Endodermal cell (in vitro differentiated cells): ENCODE measurements at regions not wholly inside any gene's neighbourhood (a gene's known extent, or its start where the extent isn't known, plus 50 kb on each side); places are given as distances from the start of the nearest gene placed in this dataset.

ENCODE experiments used
- DNase-seq: peaks from one replicate; pipeline ENCODE4 v3.0.0-alpha.2; 2017
- H3K27ac ChIP-seq: 2 replicates; pipeline ENCODE4 v1.5.1; 2013; ENCODE audit warnings: mild to moderate bottlenecking, low read depth, low read length, moderate library complexity
- H3K27me3 ChIP-seq: 2 replicates; pipeline ENCODE4 v1.6.1; 2013; ENCODE audit warnings: mild to moderate bottlenecking, low read length, moderate library complexity; ENCODE audit not compliant: insufficient read depth, control insufficient read depth, poor library complexity, severe bottlenecking
- H3K36me3 ChIP-seq: 2 replicates; pipeline ENCODE4 v1.7.0; 2013; ENCODE audit warnings: mild to moderate bottlenecking, low read length, moderate library complexity; ENCODE audit not compliant: control insufficient read depth, insufficient read depth
- H3K4me1 ChIP-seq: one replicate; pipeline ENCODE4 v1.7.0; 2013; ENCODE audit warnings: low read length; ENCODE audit not compliant: control insufficient read depth, insufficient read depth
- H3K4me3 ChIP-seq: 2 replicates; pipeline ENCODE4 v1.5.1; 2013; ENCODE audit warnings: mild to moderate bottlenecking, low read length, moderate library complexity
- H3K9ac ChIP-seq: 2 replicates; pipeline ENCODE4 v1.6.1; 2013; ENCODE audit warnings: mild to moderate bottlenecking, low read length, moderate library complexity; ENCODE audit not compliant: poor library complexity, severe bottlenecking; ENCODE audit errors: extremely low read depth
- H3K9me3 ChIP-seq: 2 replicates; pipeline ENCODE4 v1.6.1; 2013; ENCODE audit warnings: mild to moderate bottlenecking, low read length, moderate library complexity; ENCODE audit not compliant: control insufficient read depth
- H3K27ac Mint-ChIP-seq: 2 replicates; pipeline ENCODE4 v1.8.0; 2020; ENCODE audit warnings: mixed read lengths
- H3K27me3 Mint-ChIP-seq: 2 replicates; pipeline ENCODE4 v1.8.0; 2021; ENCODE audit warnings: mild to moderate bottlenecking, mixed read lengths; ENCODE audit not compliant: insufficient read depth
- H3K36me3 Mint-ChIP-seq: 2 replicates; pipeline ENCODE4 v1.8.0; 2020; ENCODE audit warnings: low read depth, mixed read lengths
- H3K4me1 Mint-ChIP-seq: 2 replicates; pipeline ENCODE4 v1.8.0; 2020; ENCODE audit warnings: mixed read lengths
- H3K4me3 Mint-ChIP-seq: 2 replicates; pipeline ENCODE4 v1.8.0; 2020; ENCODE audit warnings: mild to moderate bottlenecking, moderate library complexity, mixed read lengths
- H3K9me3 Mint-ChIP-seq: 2 replicates; pipeline ENCODE4 v1.8.0; 2020; ENCODE audit warnings: mild to moderate bottlenecking, mixed read lengths
- WGBS, 2 experiments: methylation state at CpG; one replicate each; pipeline versions ENCODE4 v1.1.5 to v1.1.7; 2013; ENCODE audit warnings: missing lambda C conversion rate in 2 of 2, mixed read lengths in 1 of 2; ENCODE audit not compliant: insufficient coverage in 1 of 2, insufficient read length in 1 of 2; 5-methylcytosine and 5-hydroxymethylcytosine counted together
- TF ChIP-seq, protein P1 (sequence below): fragments of 200-600 bp; sonication (generic); conservative IDR thresholded peaks from 2 replicates; pipeline ENCODE4 v1.5.0; 2021; ENCODE audit warnings: antibody characterized with exemption, mild to moderate bottlenecking

DNA sequence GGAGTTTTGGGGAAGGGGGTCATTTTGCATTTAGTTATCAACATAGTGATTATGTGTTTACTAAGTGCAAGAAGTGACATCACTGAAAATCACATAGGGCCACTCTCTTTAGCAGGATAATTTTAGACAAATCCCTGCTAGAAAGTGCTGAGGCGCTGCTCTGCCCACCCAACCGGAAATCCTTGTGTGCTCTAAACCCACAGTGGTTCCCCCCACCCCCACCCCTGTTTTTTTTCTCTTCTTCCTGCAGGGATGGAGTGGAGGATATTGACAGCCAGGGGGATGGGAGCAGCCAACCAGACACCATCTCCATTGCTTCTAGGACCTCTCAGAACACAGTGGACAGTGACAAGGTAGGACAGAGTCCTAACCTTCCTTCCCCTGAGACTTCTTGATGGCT lies 234.2 kb upstream of the UMPS start:
- no peak overlapping the region for H3K4me3 ChIP-seq
- TF ChIP-seq, protein P1, sequence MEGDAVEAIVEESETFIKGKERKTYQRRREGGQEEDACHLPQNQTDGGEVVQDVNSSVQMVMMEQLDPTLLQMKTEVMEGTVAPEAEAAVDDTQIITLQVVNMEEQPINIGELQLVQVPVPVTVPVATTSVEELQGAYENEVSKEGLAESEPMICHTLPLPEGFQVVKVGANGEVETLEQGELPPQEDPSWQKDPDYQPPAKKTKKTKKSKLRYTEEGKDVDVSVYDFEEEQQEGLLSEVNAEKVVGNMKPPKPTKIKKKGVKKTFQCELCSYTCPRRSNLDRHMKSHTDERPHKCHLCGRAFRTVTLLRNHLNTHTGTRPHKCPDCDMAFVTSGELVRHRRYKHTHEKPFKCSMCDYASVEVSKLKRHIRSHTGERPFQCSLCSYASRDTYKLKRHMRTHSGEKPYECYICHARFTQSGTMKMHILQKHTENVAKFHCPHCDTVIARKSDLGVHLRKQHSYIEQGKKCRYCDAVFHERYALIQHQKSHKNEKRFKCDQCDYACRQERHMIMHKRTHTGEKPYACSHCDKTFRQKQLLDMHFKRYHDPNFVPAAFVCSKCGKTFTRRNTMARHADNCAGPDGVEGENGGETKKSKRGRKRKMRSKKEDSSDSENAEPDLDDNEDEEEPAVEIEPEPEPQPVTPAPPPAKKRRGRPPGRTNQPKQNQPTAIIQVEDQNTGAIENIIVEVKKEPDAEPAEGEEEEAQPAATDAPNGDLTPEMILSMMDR: no peak
- no peaks in the 10 kb centered on the region for H3K36me3 ChIP-seq
- no peak for DNase-seq
- Mint-ChIP-seq H3K27ac (no peak overlapping the region), H3K4me1 (peaks cover 23% of the 10 kb centered on the region), H3K9me3 (no peaks in the 10 kb centered on the region), H3K36me3 (no peaks in the 10 kb centered on the region), H3K27me3 (peaks cover 3% of the 10 kb centered on the region), H3K4me3 (no peak overlapping the region)
- H3K9me3 ChIP-seq: no peaks in the 10 kb centered on the region
- whole genome bisulfite sequencing, 2 experiments: 100% methylated on average over 1 to 2 of the region's 2 CpGs
- H3K27me3 ChIP-seq: no peaks in the 10 kb centered on the region
- no peak overlapping the region for H3K9ac ChIP-seq
- peaks cover 4% of the 10 kb centered on the region for H3K4me1 ChIP-seq
- H3K27ac ChIP-seq: no peak overlapping the region

DNA sequence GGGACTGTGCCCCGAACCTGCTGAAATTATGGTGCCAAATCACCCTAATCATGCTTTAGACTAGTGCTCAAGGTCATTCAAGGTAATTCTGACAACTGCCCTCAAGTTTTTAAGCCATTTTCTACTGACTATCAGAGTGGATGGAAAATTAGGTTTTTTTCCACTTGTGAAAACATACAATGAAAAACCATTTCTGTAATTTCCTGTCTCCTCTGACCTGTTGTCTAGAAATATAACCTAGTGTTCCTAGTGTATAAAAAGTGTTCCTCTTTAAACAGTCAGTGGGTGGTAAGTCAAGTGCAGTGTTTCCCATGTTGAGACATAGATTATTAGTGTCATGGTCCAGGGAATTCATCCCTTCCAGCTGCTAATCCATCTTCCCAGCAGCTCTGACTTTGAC lies 232.8 kb upstream of the UMPS start:
- H3K36me3 ChIP-seq: no peaks in the 10 kb centered on the region

DNA sequence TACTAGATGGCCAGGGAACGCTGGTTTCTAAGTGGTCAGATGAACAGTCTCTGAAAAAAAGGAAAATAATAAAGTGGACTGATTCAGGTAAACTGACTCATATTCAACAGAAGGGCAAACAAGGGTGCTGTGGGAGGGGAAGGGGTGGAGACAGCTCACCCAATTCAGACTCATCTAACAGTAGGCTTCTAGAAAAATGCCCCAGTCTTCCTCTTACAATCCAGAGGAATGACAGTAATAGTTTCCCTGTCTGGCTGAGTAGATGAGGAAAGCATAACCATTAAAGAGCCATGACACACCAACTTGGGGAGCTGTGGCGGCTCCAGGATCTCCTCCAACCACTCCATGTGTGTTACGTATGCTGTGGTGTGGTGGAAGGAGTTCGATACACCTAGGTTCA lies 231.4 kb upstream of the UMPS start:
- no peak overlapping the region for H3K27ac Mint-ChIP-seq
- H3K36me3 Mint-ChIP-seq: no peaks in the 10 kb centered on the region
- TF ChIP-seq, protein P1: no peak
- Histone ChIP-seq H3K27ac (no peak overlapping the region), H3K4me3 (no peak overlapping the region), H3K9me3 (no peaks in the 10 kb centered on the region), H3K27me3 (no peaks in the 10 kb centered on the region), H3K9ac (no peak overlapping the region), H3K4me1 (peaks cover 4% of the 10 kb centered on the region), H3K36me3 (no peaks in the 10 kb centered on the region)
- no peak overlapping the region for H3K4me3 Mint-ChIP-seq
- WGBS, 2 experiments: 93% methylated on average over 3 to 4 of the region's 4 CpGs
- peaks cover 2% of the 10 kb centered on the region for H3K27me3 Mint-ChIP-seq
- peaks cover 14% of the 10 kb centered on the region for H3K4me1 Mint-ChIP-seq
- H3K9me3 Mint-ChIP-seq: no peaks in the 10 kb centered on the region
- no peak for DNase-seq

More for the DNA sequence above, 232.8 kb upstream of the UMPS start:
- TF ChIP-seq, protein P1: no peak
- DNase-seq: no peak
- Mint-ChIP-seq H3K36me3 (no peaks in the 10 kb centered on the region), H3K4me3 (no peak overlapping the region), H3K9me3 (no peaks in the 10 kb centered on the region), H3K4me1 (peaks cover 21% of the 10 kb centered on the region), H3K27me3 (peaks cover 2% of the 10 kb centered on the region), H3K27ac (no peak overlapping the region)
- H3K4me1 ChIP-seq: peaks cover 4% of the 10 kb centered on the region
- H3K27me3 ChIP-seq: no peaks in the 10 kb centered on the region
- WGBS, 2 experiments: 86% methylated on average over 1 of the region's 1 CpG; no CpG with 5 or more reads in 1 of the 2 experiments
- H3K4me3 ChIP-seq: no peak overlapping the region
- H3K9ac ChIP-seq: no peak overlapping the region
- H3K27ac ChIP-seq: no peak overlapping the region
- no peaks in the 10 kb centered on the region for H3K9me3 ChIP-seq
